HUDEP-2 (cell line): ENCODE measurements at regions not wholly inside any gene's neighbourhood (a gene's known extent, or its start where the extent isn't known, plus 50 kb on each side); places are given as distances from the start of the nearest gene placed in this dataset.
"Not testable (repeated sequence)": the region's sequence is repeated elsewhere in the genome, so short reads cannot be mapped to it uniquely, and the experiment has no call there.

Source experiments
- DNase-seq, 76 experiments: peaks; one replicate each; lab custom pipeline; 2025; ENCODE audit not compliant: unreplicated experiment in 76 of 76; lab: John Stamatoyannopoulos, UW

GRCh38 chr3:161599697-161600096 lies 103.1 kb downstream of the OTOL1 start:
- DNase-seq = no peak

GRCh38 chr3:161600173-161600572 lies 103.6 kb downstream of the OTOL1 start:
- no peak for DNase-seq

- DNase-seq = no peak
Observed at GRCh38 chr3:161602475-161602874, 105.9 kb downstream of the OTOL1 start.

GRCh38 chr3:161602918-161603317 lies 106.3 kb downstream of the OTOL1 start:
- DNase-seq = no peak

- no peak for DNase-seq
Observed at GRCh38 chr3:161607056-161607455, 110.4 kb downstream of the OTOL1 start.

GRCh38 chr3:161619351-161619750 lies 122.7 kb downstream of the OTOL1 start:
- DNase-seq = no peak

GRCh38 chr3:161630794-161631193 lies 134.2 kb downstream of the OTOL1 start:
- no peak for DNase-seq

- no peak for DNase-seq
Observed at GRCh38 chr3:161631536-161631935, 134.9 kb downstream of the OTOL1 start.

GRCh38 chr3:161637559-161637958 lies 141.0 kb downstream of the OTOL1 start:
- no peak for DNase-seq

GRCh38 chr3:161639095-161639494 lies 142.5 kb downstream of the OTOL1 start:
- not testable (repeated sequence) for DNase-seq

- no peak for DNase-seq
Observed at GRCh38 chr3:161640181-161640580, 143.6 kb downstream of the OTOL1 start.

GRCh38 chr3:161641287-161641686 lies 144.7 kb downstream of the OTOL1 start:
- DNase-seq = no peak

- no peak for DNase-seq
Observed at GRCh38 chr3:161644891-161645635, 148.5 kb downstream of the OTOL1 start.

- DNase-seq = no peak
Observed at GRCh38 chr3:161647936-161648470, 151.4 kb downstream of the OTOL1 start.

GRCh38 chr3:161649900-161650484 lies 153.4 kb downstream of the OTOL1 start:
- DNase-seq = no peak

- DNase-seq = no peak
Observed at GRCh38 chr3:161657786-161658185, 161.2 kb downstream of the OTOL1 start.

- no peak for DNase-seq
Observed at GRCh38 chr3:161671141-161671540, 174.5 kb downstream of the OTOL1 start.

- DNase-seq = no peak
Observed at GRCh38 chr3:161672478-161672877, 175.9 kb downstream of the OTOL1 start.

- no peak for DNase-seq
Observed at GRCh38 chr3:161673866-161674265, 177.3 kb downstream of the OTOL1 start.

GRCh38 chr3:161674402-161674801 lies 177.8 kb downstream of the OTOL1 start:
- no peak for DNase-seq

- not testable (repeated sequence) for DNase-seq
Observed at GRCh38 chr3:161681831-161682230, 185.2 kb downstream of the OTOL1 start.

GRCh38 chr3:161682715-161683114 lies 186.1 kb downstream of the OTOL1 start:
- no peak for DNase-seq
